Keratinocyte (primary cell): ENCODE measurements at regions not wholly inside any gene's neighbourhood (a gene's known extent, or its start where the extent isn't known, plus 50 kb on each side); places are given as distances from the start of the nearest gene placed in this dataset.

Experiments
- EZH2 ChIP-seq: IDR thresholded peaks from one replicate; pipeline ENCODE4 v1.6.1; 2012; ENCODE audit warnings: inconsistent platforms, mild to moderate bottlenecking, low read length, moderate library complexity
- TF ChIP-seq, protein P1 (sequence below), 3 experiments: IDR thresholded peaks in 1 of 3; conservative IDR thresholded peaks in 1 of 3; optimal IDR thresholded peaks in 1 of 3; 2 replicates in 2 of 3; 3 replicates in 1 of 3; pipeline versions ENCODE3 to v1.5.1; 2011; ENCODE audit warnings: low read length in 3 of 3, mild to moderate bottlenecking in 3 of 3, moderate library complexity in 2 of 3, control low read depth in 1 of 3, inconsistent platforms in 1 of 3; ENCODE audit not compliant: insufficient read depth in 2 of 3; ENCODE audit errors: extremely low read depth in 1 of 3

DNA sequence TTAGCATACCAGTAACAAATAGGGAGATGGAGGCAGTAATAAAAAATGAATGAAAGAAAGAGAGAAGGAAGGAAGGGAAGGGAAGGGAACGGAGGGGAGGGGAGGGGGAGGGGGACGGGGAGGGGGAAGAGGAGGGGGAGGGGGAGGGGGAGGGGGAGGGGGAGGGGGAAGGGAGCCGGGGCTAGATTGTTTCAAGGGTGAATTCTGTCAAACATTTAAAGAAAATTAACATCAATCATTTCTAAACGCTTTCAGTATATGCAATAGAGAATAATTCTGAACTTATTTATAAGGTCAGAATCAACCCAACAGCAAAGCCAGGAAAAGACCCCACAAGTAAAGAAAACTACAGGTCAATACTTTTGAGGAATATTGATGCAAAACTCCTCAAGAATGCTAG is 858.8 kb upstream of the GYPC start:
- TF ChIP-seq, protein P1, sequence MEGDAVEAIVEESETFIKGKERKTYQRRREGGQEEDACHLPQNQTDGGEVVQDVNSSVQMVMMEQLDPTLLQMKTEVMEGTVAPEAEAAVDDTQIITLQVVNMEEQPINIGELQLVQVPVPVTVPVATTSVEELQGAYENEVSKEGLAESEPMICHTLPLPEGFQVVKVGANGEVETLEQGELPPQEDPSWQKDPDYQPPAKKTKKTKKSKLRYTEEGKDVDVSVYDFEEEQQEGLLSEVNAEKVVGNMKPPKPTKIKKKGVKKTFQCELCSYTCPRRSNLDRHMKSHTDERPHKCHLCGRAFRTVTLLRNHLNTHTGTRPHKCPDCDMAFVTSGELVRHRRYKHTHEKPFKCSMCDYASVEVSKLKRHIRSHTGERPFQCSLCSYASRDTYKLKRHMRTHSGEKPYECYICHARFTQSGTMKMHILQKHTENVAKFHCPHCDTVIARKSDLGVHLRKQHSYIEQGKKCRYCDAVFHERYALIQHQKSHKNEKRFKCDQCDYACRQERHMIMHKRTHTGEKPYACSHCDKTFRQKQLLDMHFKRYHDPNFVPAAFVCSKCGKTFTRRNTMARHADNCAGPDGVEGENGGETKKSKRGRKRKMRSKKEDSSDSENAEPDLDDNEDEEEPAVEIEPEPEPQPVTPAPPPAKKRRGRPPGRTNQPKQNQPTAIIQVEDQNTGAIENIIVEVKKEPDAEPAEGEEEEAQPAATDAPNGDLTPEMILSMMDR (optimal IDR thresholded peaks at IDR 0.05 in 1 of 3, IDR thresholded peaks at IDR 0.05 in 1 of 3, conservative IDR thresholded peaks at IDR 0.05 in 1 of 3; ENCODE audit: extremely low read depth in 1 of 3, insufficient read depth in 2 of 3, low read length in 3 of 3): no peak
- no peak for TF ChIP-seq EZH2
